Spinal cord (tissue), 9 donors: ENCODE measurements at regions not wholly inside any gene's neighbourhood (a gene's known extent, or its start where the extent isn't known, plus 50 kb on each side); places are given as distances from the start of the nearest gene placed in this dataset.
A peak's percentile ranks its signal among the peaks of the same experiment; 100 is the strongest.
"Not testable (repeated sequence)": the region's sequence is repeated elsewhere in the genome, so short reads cannot be mapped to it uniquely, and the experiment has no call there.

ENCODE experiments used
- DNase-seq, 6 donors: peaks; one replicate each; pipeline versions ENCODE4 v3.0.0 to v3.0.0-alpha.2; 2013 to 2015; ENCODE audit warnings: low spot score in 6 of 6, low read depth in 4 of 6
- H3K27ac ChIP-seq: one replicate; pipeline ENCODE4 v1.5.1; 2013; ENCODE audit warnings: low read depth, low read length, control low read depth
- H3K27me3 ChIP-seq: one replicate; pipeline ENCODE4 v1.6.1; 2013; ENCODE audit warnings: low read length; ENCODE audit not compliant: control insufficient read depth, insufficient read depth
- H3K36me3 ChIP-seq: one replicate; pipeline ENCODE4 v1.6.1; 2013; ENCODE audit warnings: low read length; ENCODE audit not compliant: control insufficient read depth, insufficient read depth
- H3K4me1 ChIP-seq: one replicate; pipeline ENCODE4 v1.6.1; 2013; ENCODE audit warnings: low read length; ENCODE audit not compliant: control insufficient read depth, insufficient read depth
- H3K4me3 ChIP-seq: one replicate; pipeline ENCODE4 v1.5.1; 2013; ENCODE audit warnings: low read depth, low read length, control low read depth
- H3K9me3 ChIP-seq: one replicate; pipeline ENCODE4 v1.6.1; 2013; ENCODE audit warnings: low read length; ENCODE audit not compliant: control insufficient read depth, insufficient read depth
- WGBS: methylation state at CpG from one replicate; pipeline ENCODE4 v1.1.5; 2013; ENCODE audit warnings: missing lambda C conversion rate; ENCODE audit not compliant: insufficient coverage; 5-methylcytosine and 5-hydroxymethylcytosine counted together
- donor health status: healthy.

DNA sequence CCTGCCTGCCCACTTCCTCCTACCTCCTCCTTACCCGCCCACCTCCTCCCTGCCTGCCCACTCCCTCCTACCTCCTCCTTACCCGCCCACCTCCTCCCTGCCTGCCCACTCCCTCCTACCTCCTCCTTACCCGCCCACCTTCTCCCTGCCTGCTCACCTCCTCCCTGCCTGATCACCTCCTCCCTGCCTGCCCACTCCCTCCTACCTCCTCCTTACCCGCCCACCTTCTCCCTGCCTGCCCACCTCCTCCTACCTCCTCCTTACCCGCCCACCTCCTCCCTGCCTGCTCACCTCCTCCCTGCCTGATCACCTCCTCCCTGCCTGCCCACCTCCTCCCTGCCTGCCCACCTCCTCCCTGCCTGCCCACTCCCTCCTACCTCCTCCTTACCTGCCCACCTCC is 72.0 kb downstream of the MATN1 start:
- DNase-seq, H3K9me3 ChIP-seq, H3K27me3 ChIP-seq, H3K4me3 ChIP-seq, H3K27ac ChIP-seq, H3K36me3 ChIP-seq: not testable (repeated sequence)
- WGBS: 68% methylated on average over 5 of the region's 5 CpGs
- H3K4me1 ChIP-seq: peaks cover 22% of the 10 kb centered on the region

- Histone ChIP-seq H3K27me3 (peaks cover 6% of the 10 kb centered on the region), H3K4me3 (no peak overlapping the region), H3K27ac (no peak overlapping the region), H3K4me1 (peaks cover 22% of the 10 kb centered on the region), H3K9me3 (no peaks in the 10 kb centered on the region), H3K36me3 (no peaks in the 10 kb centered on the region)
- WGBS: 36% methylated on average over 6 of the region's 7 CpGs
- DNase-seq: no peak
Observed at GRCh38 chr1:30650968-30651320, 72.4 kb downstream of the MATN1 start.

- Histone ChIP-seq H3K27me3 (peaks cover 6% of the 10 kb centered on the region), H3K9me3 (no peaks in the 10 kb centered on the region), H3K27ac (no peak overlapping the region), H3K36me3 (no peaks in the 10 kb centered on the region), H3K4me3 (no peak overlapping the region), H3K4me1 (peaks cover 22% of the 10 kb centered on the region)
- 62% methylated on average over 8 of the region's 13 CpGs for WGBS
- DNase-seq: peak in 1 of 6 donors; percentile 62
Observed at GRCh38 chr1:30650038-30650967, 73.1 kb downstream of the MATN1 start.

DNA sequence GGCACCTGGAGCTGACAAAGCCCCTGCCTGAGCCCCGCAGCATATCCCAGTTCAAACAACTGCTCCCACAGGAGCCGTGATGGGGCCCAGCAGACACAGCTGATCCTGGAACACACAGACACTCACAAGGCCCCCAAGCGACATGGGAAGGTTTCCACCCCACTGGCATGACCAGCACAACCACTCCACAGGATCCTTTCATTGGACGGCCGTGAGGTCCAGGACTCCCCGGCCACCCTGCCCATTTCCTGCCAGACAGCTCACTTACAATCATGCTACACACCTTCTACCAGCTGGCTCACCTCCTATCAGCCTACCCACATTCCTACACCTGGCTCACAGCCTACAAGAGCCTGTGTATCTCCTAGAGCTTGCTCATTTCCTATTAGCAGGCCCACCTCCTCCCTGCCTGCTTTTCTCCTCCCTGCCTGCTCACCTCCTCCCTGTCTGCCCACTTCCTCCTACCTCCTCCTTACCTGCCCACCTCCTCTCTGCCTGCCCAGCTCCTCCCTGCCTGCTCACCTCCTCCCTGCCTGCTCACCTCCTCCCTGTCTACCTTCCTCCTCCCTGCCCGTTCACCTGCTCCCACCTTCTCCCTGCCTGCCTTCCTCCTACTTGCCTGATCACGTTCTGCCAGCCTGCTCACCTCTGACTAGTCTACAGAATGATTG is 73.9 kb downstream of the MATN1 start:
- Histone ChIP-seq H3K4me1 (peaks cover 22% of the 10 kb centered on the region), H3K36me3 (no peaks in the 10 kb centered on the region), H3K9me3 (no peaks in the 10 kb centered on the region), H3K27me3 (peaks cover 6% of the 10 kb centered on the region), H3K27ac (no peak overlapping the region), H3K4me3 (no peak overlapping the region)
- DNase-seq: no peak
- 78% methylated on average over 7 of the region's 8 CpGs for WGBS

DNA sequence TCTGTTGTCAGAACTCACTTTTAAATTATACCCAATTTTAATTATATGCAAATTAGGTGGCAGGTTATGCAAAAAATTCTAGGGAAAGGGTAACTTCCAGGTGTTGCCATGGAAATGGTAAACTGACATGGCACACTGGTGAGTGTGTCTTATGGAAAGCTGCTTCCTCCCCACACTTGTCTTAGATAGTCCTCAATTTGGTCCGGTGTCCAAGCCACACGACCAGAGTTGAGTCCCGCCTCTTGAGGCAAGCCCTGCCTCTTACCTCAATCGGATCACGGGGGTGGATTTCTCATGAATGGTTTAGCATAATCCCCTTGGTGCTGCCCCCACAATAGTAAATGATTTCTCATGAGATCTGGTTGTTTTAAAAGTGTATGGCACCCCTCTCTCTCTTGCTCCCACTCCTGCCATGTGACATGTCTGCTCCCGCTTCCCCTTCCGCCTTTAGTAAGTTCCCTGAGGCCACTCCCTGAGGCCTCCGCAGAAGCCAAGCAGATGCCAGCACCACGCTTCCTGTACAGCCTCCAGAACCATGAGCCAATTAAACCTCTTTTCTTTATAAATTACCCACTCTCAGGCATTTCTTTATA is 74.9 kb downstream of the MATN1 start:
- Histone ChIP-seq H3K27ac (no peak overlapping the region), H3K36me3 (no peaks in the 10 kb centered on the region), H3K4me1 (peaks cover 22% of the 10 kb centered on the region), H3K27me3 (peaks cover 8% of the 10 kb centered on the region), H3K4me3 (no peak overlapping the region), H3K9me3 (no peaks in the 10 kb centered on the region)
- no peak for DNase-seq
- 81% methylated on average over 4 of the region's 9 CpGs for WGBS

GRCh38 chr1:30645807-30646206 is 77.6 kb downstream of the MATN1 start:
- Histone ChIP-seq H3K9me3 (no peaks in the 10 kb centered on the region), H3K27ac (no peak overlapping the region), H3K4me1 (peaks cover 6% of the 10 kb centered on the region), H3K36me3 (no peaks in the 10 kb centered on the region), H3K27me3 (peaks cover 5% of the 10 kb centered on the region), H3K4me3 (no peak overlapping the region)
- no peak for DNase-seq
- 78% methylated on average over 2 of the region's 3 CpGs for WGBS

- 83% methylated on average over 21 of the region's 22 CpGs for WGBS
- H3K27me3 ChIP-seq: peaks cover 2% of the 10 kb centered on the region
- no peak overlapping the region for H3K4me3 ChIP-seq
- H3K27ac ChIP-seq: no peak overlapping the region
- no peaks in the 10 kb centered on the region for H3K36me3 ChIP-seq
- peaks cover 4% of the 10 kb centered on the region for H3K4me1 ChIP-seq
- DNase-seq: no peak
- H3K9me3 ChIP-seq: no peaks in the 10 kb centered on the region
Observed at GRCh38 chr1:30642391-30643120, 80.8 kb downstream of the MATN1 start.

GRCh38 chr1:30641572-30642353 is 81.6 kb downstream of the MATN1 start:
- DNase-seq: peak in 1 of 6 donors; percentile 66
- 53% methylated on average over 9 of the region's 13 CpGs for WGBS

More at GRCh38 chr1:30641572-30642353, 81.6 kb downstream of the MATN1 start:
- H3K36me3 ChIP-seq: no peaks in the 10 kb centered on the region
- H3K27ac ChIP-seq: no peak overlapping the region
- H3K27me3 ChIP-seq: peaks cover 2% of the 10 kb centered on the region
- no peak overlapping the region for H3K4me3 ChIP-seq
- no peaks in the 10 kb centered on the region for H3K9me3 ChIP-seq
- H3K4me1 ChIP-seq: peaks cover 4% of the 10 kb centered on the region
